Erythroblast (primary cell): ENCODE measurements at regions not wholly inside any gene's neighbourhood (a gene's known extent, or its start where the extent isn't known, plus 50 kb on each side); places are given as distances from the start of the nearest gene placed in this dataset.
"Not testable (repeated sequence)": the region's sequence is repeated elsewhere in the genome, so short reads cannot be mapped to it uniquely, and the experiment has no call there.

Source experiments
- GATA1 ChIP-seq: IDR thresholded peaks from 2 replicates; pipeline ENCODE4 v1.6.1; 2011; ENCODE audit warnings: low read depth, mild to moderate bottlenecking, control low read depth, low read length, moderate library complexity
- POLR2A ChIP-seq: IDR thresholded peaks from 2 replicates; pipeline ENCODE4 v1.6.1; 2011; ENCODE audit warnings: mild to moderate bottlenecking, low read length

DNA sequence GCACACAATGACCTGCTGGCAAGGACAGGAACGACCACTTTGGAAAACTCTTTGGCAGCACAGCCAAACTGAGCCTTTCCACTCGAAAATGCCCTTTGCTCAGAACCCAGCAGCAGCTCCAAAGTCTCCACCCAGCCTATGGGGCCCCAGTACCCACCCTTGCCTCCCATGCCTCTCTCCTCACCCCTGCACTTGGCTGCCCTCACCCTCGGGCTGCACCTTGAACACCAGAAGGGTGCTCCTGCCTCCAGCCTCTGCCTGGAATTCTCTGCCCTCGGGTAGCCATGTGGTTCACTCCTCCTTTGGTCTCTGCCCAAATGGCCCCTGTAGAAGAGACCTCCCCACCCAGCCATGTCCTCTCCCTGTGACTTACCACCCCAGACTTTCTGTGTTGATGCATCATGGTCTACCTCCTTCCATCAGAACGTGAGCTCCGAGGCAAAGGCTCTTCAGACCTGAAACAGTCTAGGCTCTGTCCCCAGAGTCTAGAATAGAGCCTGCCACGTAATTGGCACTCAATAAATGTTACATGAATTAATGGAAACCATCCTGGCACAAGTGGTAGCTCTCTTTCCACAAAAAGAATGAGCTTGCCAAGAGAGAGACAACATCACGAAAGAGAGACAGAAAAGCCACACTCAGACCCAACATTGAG is 68.5 kb upstream of the METTL9 start:
- not testable (repeated sequence) for TF ChIP-seq POLR2A, GATA1
